GM12892 (cell line): ENCODE measurements at regions not wholly inside any gene's neighbourhood (a gene's known extent, or its start where the extent isn't known, plus 50 kb on each side); places are given as distances from the start of the nearest gene placed in this dataset.

Source experiments
- POLR2A ChIP-seq: IDR thresholded peaks from 2 replicates; pipeline ENCODE4 v1.6.1; 2011; ENCODE audit warnings: low read depth, low read length, control low read depth
- POLR2AphosphoS5 ChIP-seq: IDR thresholded peaks from 2 replicates; pipeline ENCODE4 v1.6.1; 2011; ENCODE audit warnings: low read depth, low read length, control low read depth

- no peak for TF ChIP-seq POLR2AphosphoS5
- TF ChIP-seq POLR2A: no peak
Observed at GRCh38 chr6:135672256-135672655, 174.7 kb upstream of the AHI1 start.
